Tibial nerve (tissue), 4 donors: ENCODE measurements at regions not wholly inside any gene's neighbourhood (a gene's known extent, or its start where the extent isn't known, plus 50 kb on each side); places are given as distances from the start of the nearest gene placed in this dataset.

Experiments
- DNase-seq, 2 donors: peaks; one replicate each; pipeline ENCODE4 v3.0.0-alpha.2; 2019; ENCODE audit warnings: low spot score in 2 of 2
- H3K27ac ChIP-seq, 4 donors: fragments of 200-600 bp; sonication (generic) in 3 of 4; one replicate each; pipeline ENCODE4 v1.5.1; 2017 to 2019; ENCODE audit warnings: mild to moderate bottlenecking in 1 of 4
- H3K27me3 ChIP-seq, 2 donors: fragments of 200-600 bp; sonication (generic) in 1 of 2; one replicate each; pipeline versions ENCODE4 v1.5.1 to v1.6.0; 2017 to 2019
- H3K36me3 ChIP-seq, 3 donors: fragments of 200-600 bp; sonication (generic); one replicate each; pipeline ENCODE4 v1.5.1; 2018 to 2019
- H3K4me1 ChIP-seq, 4 donors: fragments of 200-600 bp; sonication (generic) in 3 of 4; one replicate each; pipeline ENCODE4 v1.5.1; 2017 to 2019
- H3K4me3 ChIP-seq, 4 donors: fragments of 200-600 bp; sonication (generic) in 3 of 4; one replicate each; pipeline ENCODE4 v1.5.1; 2017 to 2019; ENCODE audit warnings: mild to moderate bottlenecking in 1 of 4, moderate library complexity in 1 of 4
- H3K9me3 ChIP-seq, 4 donors: fragments of 200-600 bp; sonication (generic) in 3 of 4; one replicate each; pipeline ENCODE4 v1.5.1; 2017 to 2019
- EP300 ChIP-seq, 2 donors: sonication (generic); formaldehyde crosslinking; IDR thresholded peaks; one replicate each; pipeline ENCODE4 v1.6.1; 2017; ENCODE audit warnings: antibody characterized with exemption in 2 of 2, mild to moderate bottlenecking in 1 of 2
- POLR2A ChIP-seq, 2 donors: fragments of 450-650 bp; IDR thresholded peaks; one replicate each; pipeline ENCODE4 v1.6.1; 2017; ENCODE audit warnings: antibody characterized with exemption in 2 of 2, mild to moderate bottlenecking in 2 of 2, moderate library complexity in 2 of 2
- WGBS, 2 donors: methylation state at CpG; one replicate each; pipeline ENCODE4 v1.1.5; 2018; 5-methylcytosine and 5-hydroxymethylcytosine counted together
- TF ChIP-seq, protein P1 (sequence below), 5 experiments: fragments of 200-600 bp in 3 of 5; fragments of 450-650 bp in 2 of 5; sonication (generic) in 3 of 5; IDR thresholded peaks; one replicate each; pipeline ENCODE4 v1.5.1; 2016 to 2019; ENCODE audit warnings: antibody characterized with exemption in 5 of 5, mild to moderate bottlenecking in 3 of 5, moderate library complexity in 2 of 5

DNA sequence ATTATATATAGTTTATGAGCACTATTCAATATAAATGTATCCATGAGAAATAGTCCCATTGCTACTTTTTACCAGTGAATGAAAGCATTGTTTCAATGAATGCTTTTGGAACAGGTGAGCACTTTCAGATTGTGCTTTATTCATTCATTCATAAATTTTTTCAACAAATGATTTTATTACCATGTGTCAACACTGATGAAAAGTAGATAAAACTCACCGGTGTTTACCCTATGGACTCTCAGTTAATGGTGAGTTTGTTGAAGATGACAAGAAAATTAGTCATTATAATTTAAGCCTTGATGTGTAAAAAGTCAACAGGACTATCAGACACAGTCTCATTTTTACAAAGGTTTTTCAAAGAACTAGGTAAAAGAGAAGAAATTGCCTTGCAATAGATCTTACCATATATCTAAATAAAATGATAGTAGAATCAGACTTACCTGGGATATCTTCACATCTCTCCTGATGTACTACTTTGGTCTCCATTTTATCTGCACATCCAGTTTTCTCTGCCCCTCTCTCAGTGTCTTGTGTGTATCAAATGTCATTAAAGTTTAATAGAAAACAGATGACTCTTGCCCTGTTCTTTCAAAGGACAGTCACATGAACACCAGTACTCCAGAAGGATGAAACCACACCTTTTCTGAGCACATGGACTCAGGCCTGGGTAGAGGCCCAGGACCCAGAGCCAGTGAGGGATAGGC, 325.3 kb upstream of the RND3 start:
- Histone ChIP-seq H3K36me3 (no peaks in the 10 kb centered on the region), H3K4me1 (peaks cover 0 to 5% (median 0%) of the 10 kb centered on the region in 4 donors), H3K4me3 (no peak overlapping the region), H3K9me3 (no peaks in the 10 kb centered on the region), H3K27ac (no peak overlapping the region), H3K27me3 (no peaks in the 10 kb centered on the region)
- 68 to 73% methylated on average over 1 of the region's 1 CpG for whole genome bisulfite sequencing, 2 donors
- TF ChIP-seq EP300 (IDR thresholded peaks at IDR 0.05) (no peak), POLR2A (IDR thresholded peaks at IDR 0.05) (no peak)
- TF ChIP-seq, protein P1, sequence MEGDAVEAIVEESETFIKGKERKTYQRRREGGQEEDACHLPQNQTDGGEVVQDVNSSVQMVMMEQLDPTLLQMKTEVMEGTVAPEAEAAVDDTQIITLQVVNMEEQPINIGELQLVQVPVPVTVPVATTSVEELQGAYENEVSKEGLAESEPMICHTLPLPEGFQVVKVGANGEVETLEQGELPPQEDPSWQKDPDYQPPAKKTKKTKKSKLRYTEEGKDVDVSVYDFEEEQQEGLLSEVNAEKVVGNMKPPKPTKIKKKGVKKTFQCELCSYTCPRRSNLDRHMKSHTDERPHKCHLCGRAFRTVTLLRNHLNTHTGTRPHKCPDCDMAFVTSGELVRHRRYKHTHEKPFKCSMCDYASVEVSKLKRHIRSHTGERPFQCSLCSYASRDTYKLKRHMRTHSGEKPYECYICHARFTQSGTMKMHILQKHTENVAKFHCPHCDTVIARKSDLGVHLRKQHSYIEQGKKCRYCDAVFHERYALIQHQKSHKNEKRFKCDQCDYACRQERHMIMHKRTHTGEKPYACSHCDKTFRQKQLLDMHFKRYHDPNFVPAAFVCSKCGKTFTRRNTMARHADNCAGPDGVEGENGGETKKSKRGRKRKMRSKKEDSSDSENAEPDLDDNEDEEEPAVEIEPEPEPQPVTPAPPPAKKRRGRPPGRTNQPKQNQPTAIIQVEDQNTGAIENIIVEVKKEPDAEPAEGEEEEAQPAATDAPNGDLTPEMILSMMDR (IDR thresholded peaks at IDR 0.05), result no peak
- DNase-seq, result no peak

DNA sequence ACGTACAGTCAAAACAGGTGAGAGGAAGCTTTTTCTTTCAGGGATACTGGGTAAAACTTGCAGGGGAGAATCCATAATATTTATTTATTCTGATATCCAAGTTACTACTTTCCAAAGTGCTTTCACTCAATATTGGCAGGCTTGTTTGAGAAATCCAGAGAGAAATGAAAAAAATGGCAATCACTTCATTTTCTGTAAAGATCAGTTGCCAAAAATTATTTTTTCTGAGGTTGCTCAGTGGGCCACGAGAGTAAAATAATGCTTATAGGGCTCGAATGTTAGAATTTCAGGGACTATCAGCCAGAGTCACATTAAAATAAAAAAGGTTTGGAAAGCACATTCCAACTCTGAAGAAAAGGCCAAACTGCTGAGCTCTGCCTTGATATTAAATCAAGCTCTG, 324.6 kb upstream of the RND3 start:
- 42 to 46% methylated on average over 3 of the region's 3 CpGs for WGBS, 2 donors
- H3K27me3 ChIP-seq, result no peaks in the 10 kb centered on the region
- no peak for DNase-seq
- no peaks in the 10 kb centered on the region for H3K9me3 ChIP-seq
- H3K4me3 ChIP-seq, result no peak overlapping the region
- H3K4me1 ChIP-seq, result peaks cover 0 to 5% (median 0%) of the 10 kb centered on the region in 4 donors
- TF ChIP-seq POLR2A (IDR thresholded peaks at IDR 0.05), result no peak
- TF ChIP-seq, protein P1 (IDR thresholded peaks at IDR 0.05), result no peak
- no peak for TF ChIP-seq EP300 (IDR thresholded peaks at IDR 0.05)
- H3K36me3 ChIP-seq, result no peaks in the 10 kb centered on the region
- H3K27ac ChIP-seq, result no peak overlapping the region

DNA sequence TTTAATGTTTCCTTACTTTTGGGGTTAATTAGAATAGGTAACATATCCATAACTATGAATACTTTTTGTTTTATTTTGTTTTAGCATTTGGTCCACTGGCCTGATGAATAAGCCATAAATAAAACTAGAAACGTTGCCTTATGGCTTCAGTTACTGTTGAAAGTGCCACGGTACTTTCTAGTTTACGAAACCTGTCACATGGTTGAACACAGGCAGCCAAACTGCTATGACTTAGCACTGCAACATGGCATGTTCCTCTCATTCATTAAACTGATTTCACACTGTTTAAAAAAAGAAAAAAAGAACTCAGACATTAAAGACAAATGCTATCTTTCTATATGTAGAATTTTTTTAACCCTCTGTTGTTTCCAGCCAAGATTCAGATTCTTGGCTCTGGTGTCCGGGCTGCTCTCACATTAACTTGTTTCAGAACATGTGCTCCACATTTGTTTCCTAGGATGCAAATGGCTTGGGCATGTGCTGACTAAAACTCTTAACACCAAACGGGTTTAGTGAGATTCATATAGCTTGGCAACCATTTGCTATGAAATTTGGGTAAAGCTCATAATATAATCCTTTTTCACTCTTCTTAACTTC, 323.9 kb upstream of the RND3 start:
- no peaks in the 10 kb centered on the region for H3K27me3 ChIP-seq
- WGBS, 2 donors, result 47 to 54% methylated on average over 5 of the region's 5 CpGs
- no peak overlapping the region for H3K4me3 ChIP-seq
- TF ChIP-seq, protein P1 (IDR thresholded peaks at IDR 0.05), result no peak
- TF ChIP-seq POLR2A (IDR thresholded peaks at IDR 0.05) (no peak), EP300 (IDR thresholded peaks at IDR 0.05) (peak in 1 of 2 donors; percentile 24)
- H3K9me3 ChIP-seq, result no peaks in the 10 kb centered on the region
- no peak overlapping the region for H3K27ac ChIP-seq
- peaks cover 0 to 5% (median 0%) of the 10 kb centered on the region in 4 donors for H3K4me1 ChIP-seq
- DNase-seq, result no peak
- no peaks in the 10 kb centered on the region for H3K36me3 ChIP-seq

DNA sequence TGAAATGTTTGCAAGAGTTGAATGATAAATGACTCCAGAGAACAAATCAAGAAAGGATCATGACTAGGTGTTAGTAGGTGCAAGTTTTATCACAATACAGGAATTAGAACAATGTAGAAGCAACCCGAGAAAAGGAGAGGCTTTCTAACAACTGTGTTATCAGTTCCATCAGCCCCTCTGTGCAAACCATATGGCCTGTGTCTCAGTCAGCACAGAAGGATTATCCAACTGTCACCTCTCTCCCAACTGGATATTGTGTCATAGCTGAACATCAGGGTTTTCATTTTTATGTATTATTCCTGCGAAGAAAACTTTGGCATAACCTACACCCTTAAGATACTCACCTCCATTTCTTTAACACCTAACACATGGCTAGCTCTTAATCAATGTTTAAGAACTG, 321.6 kb upstream of the RND3 start:
- H3K36me3 ChIP-seq, result no peaks in the 10 kb centered on the region
- H3K4me3 ChIP-seq, result no peak overlapping the region
- 76 to 83% methylated on average over 2 of the region's 2 CpGs for WGBS, 2 donors
- no peaks in the 10 kb centered on the region for H3K9me3 ChIP-seq
- TF ChIP-seq, protein P1 (IDR thresholded peaks at IDR 0.05), result no peak
- no peak for TF ChIP-seq POLR2A (IDR thresholded peaks at IDR 0.05)
- TF ChIP-seq EP300 (IDR thresholded peaks at IDR 0.05), result no peak
- H3K27me3 ChIP-seq, result no peaks in the 10 kb centered on the region
- H3K4me1 ChIP-seq, result peaks cover 0 to 7% (median 0%) of the 10 kb centered on the region in 4 donors
- DNase-seq, result no peak
- no peak overlapping the region for H3K27ac ChIP-seq

DNA sequence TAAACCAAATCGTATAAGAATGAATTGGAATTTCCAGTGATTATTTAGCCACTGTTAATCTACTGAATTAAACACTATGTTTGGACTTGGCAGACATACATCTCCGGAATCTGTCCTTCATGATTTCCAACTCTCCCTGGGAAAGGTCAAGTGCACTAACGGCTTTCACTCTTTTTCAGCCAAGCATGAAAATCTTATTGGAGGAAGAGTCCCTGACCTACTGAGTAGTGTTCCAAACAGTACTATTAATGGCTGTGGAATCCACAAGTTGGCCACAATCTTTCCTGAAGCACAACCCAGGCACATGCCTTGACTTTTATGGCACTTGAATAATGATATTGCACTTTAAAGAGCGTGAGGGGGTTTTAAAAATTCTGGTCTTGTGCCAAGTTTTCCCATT, 318.9 kb upstream of the RND3 start:
- no peak for DNase-seq
- Histone ChIP-seq H3K36me3 (no peaks in the 10 kb centered on the region), H3K27ac (no peak overlapping the region), H3K9me3 (no peaks in the 10 kb centered on the region), H3K27me3 (no peaks in the 10 kb centered on the region), H3K4me3 (no peak overlapping the region), H3K4me1 (peaks cover 0 to 3% (median 0%) of the 10 kb centered on the region in 4 donors)
- 25 to 31% methylated on average over 4 of the region's 4 CpGs for WGBS, 2 donors
- TF ChIP-seq EP300 (IDR thresholded peaks at IDR 0.05) (no peak), POLR2A (IDR thresholded peaks at IDR 0.05) (no peak)
- TF ChIP-seq, protein P1 (IDR thresholded peaks at IDR 0.05), result no peak
